Astrocyte (in vitro differentiated cells and primary cell): ENCODE measurements at regions not wholly inside any gene's neighbourhood (a gene's known extent, or its start where the extent isn't known, plus 50 kb on each side); places are given as distances from the start of the nearest gene placed in this dataset.

Source experiments
- DNase-seq: peaks from one replicate; pipeline ENCODE4 v3.0.0-alpha.2; 2010; ENCODE audit warnings: low read depth
- FAIRE-seq: peaks from 2 replicates; lab custom pipeline; 2011; peaks lifted over from hg19 to GRCh38; lab: Jason Lieb, UNC
- H2AFZ ChIP-seq: 2 replicates; pipeline ENCODE4 v1.6.0; 2012; ENCODE audit warnings: low read depth, low read length, inconsistent platforms
- H3K27ac ChIP-seq: 2 replicates; pipeline ENCODE4 v1.5.1; 2011; ENCODE audit warnings: low read depth, low read length, inconsistent platforms
- H3K27me3 ChIP-seq: 2 replicates; pipeline ENCODE4 v1.6.0; 2011; ENCODE audit warnings: low read length, inconsistent platforms; ENCODE audit not compliant: insufficient read depth
- H3K36me3 ChIP-seq: 2 replicates; pipeline ENCODE4 v1.5.1; 2011; ENCODE audit warnings: low read length, inconsistent platforms; ENCODE audit not compliant: insufficient read depth
- H3K4me1 ChIP-seq: 2 replicates; pipeline ENCODE4 v1.5.1; 2011; ENCODE audit warnings: low read length, inconsistent platforms; ENCODE audit not compliant: insufficient read depth
- H3K4me2 ChIP-seq: 2 replicates; pipeline ENCODE4 v1.6.0; 2012; ENCODE audit warnings: low read length, inconsistent platforms
- H3K4me3 ChIP-seq: 2 replicates; pipeline ENCODE4 v1.5.1; 2011; ENCODE audit warnings: low read depth, mild to moderate bottlenecking, low read length, inconsistent platforms; ENCODE audit not compliant: insufficient read depth
- H3K79me2 ChIP-seq: 2 replicates; pipeline ENCODE4 v1.6.0; 2012; ENCODE audit warnings: mild to moderate bottlenecking, low read length, inconsistent platforms; ENCODE audit not compliant: insufficient read depth
- H3K9ac ChIP-seq: 2 replicates; pipeline ENCODE4 v1.6.0; 2012; ENCODE audit warnings: mild to moderate bottlenecking, low read length, inconsistent platforms
- H3K9me3 ChIP-seq: 2 replicates; pipeline ENCODE4 v1.5.1; 2012; ENCODE audit warnings: low read depth, mild to moderate bottlenecking, low read length, inconsistent platforms; ENCODE audit not compliant: insufficient read depth
- H4K20me1 ChIP-seq: 2 replicates; pipeline ENCODE4 v1.6.0; 2012; ENCODE audit warnings: low read length, inconsistent platforms; ENCODE audit not compliant: insufficient read depth
- H3K27ac Mint-ChIP-seq: one replicate; pipeline ENCODE4 v1.8.0; 2021; ENCODE audit warnings: mild to moderate bottlenecking, mixed read lengths; ENCODE audit not compliant: unreplicated experiment
- H3K27me3 Mint-ChIP-seq: one replicate; pipeline ENCODE4 v1.8.0; 2021; ENCODE audit warnings: low read depth, mixed read lengths; ENCODE audit not compliant: unreplicated experiment
- H3K36me3 Mint-ChIP-seq: one replicate; pipeline ENCODE4 v1.8.0; 2021; ENCODE audit warnings: low read depth, mixed read lengths; ENCODE audit not compliant: unreplicated experiment
- H3K4me1 Mint-ChIP-seq: one replicate; pipeline ENCODE4 v1.8.0; 2021; ENCODE audit warnings: low read depth, mixed read lengths; ENCODE audit not compliant: unreplicated experiment
- H3K4me3 Mint-ChIP-seq: one replicate; pipeline ENCODE4 v1.8.0; 2021; ENCODE audit warnings: mild to moderate bottlenecking, moderate library complexity, mixed read lengths; ENCODE audit not compliant: unreplicated experiment
- H3K9me3 Mint-ChIP-seq: one replicate; pipeline ENCODE4 v1.8.0; 2021; ENCODE audit warnings: mild to moderate bottlenecking, mixed read lengths; ENCODE audit not compliant: unreplicated experiment
- CTCF ChIP-seq: IDR thresholded peaks from 2 replicates; pipeline ENCODE4 v1.5.1; 2011; ENCODE audit warnings: low read depth, mild to moderate bottlenecking, inconsistent platforms, low read length, moderate library complexity; ENCODE audit not compliant: insufficient read depth
- EZH2 ChIP-seq: IDR thresholded peaks from 2 replicates; pipeline ENCODE4 v1.6.1; 2012; ENCODE audit warnings: mild to moderate bottlenecking, low read length, inconsistent platforms; ENCODE audit not compliant: insufficient read depth

- no peak overlapping the region for H3K4me3 Mint-ChIP-seq
- Histone ChIP-seq H2AFZ (no peak overlapping the region), H3K27ac (no peak overlapping the region), H3K36me3 (no peaks in the 10 kb centered on the region), H4K20me1 (no peaks in the 10 kb centered on the region), H3K4me1 (no peaks in the 10 kb centered on the region), H3K4me2 (no peak overlapping the region), H3K27me3 (no peaks in the 10 kb centered on the region), H3K9me3 (no peaks in the 10 kb centered on the region), H3K4me3 (no peak overlapping the region), H3K79me2 (no peaks in the 10 kb centered on the region), H3K9ac (no peak overlapping the region)
- peaks cover 17% of the 10 kb centered on the region for H3K9me3 Mint-ChIP-seq
- H3K27ac Mint-ChIP-seq: no peak overlapping the region
- H3K4me1 Mint-ChIP-seq: no peaks in the 10 kb centered on the region
- DNase-seq: peak; percentile 2
- TF ChIP-seq CTCF (no peak), EZH2 (no peak)
- peaks cover 3% of the 10 kb centered on the region for H3K27me3 Mint-ChIP-seq
- H3K36me3 Mint-ChIP-seq: no peaks in the 10 kb centered on the region
- FAIRE-seq: no peak
These were observed 101.7 kb downstream of the FAM181B start for GRCh38 chr11:82631722-82632630.

- Histone ChIP-seq H3K27ac (no peak overlapping the region), H3K4me1 (no peaks in the 10 kb centered on the region), H3K27me3 (no peaks in the 10 kb centered on the region), H3K4me2 (no peak overlapping the region), H3K79me2 (no peaks in the 10 kb centered on the region), H3K9ac (no peak overlapping the region), H2AFZ (no peak overlapping the region), H3K9me3 (no peaks in the 10 kb centered on the region), H3K36me3 (no peaks in the 10 kb centered on the region), H4K20me1 (no peaks in the 10 kb centered on the region), H3K4me3 (no peak overlapping the region)
- Mint-ChIP-seq H3K9me3 (no peaks in the 10 kb centered on the region), H3K27ac (no peak overlapping the region), H3K36me3 (no peaks in the 10 kb centered on the region), H3K4me3 (no peak overlapping the region), H3K27me3 (peaks cover 3% of the 10 kb centered on the region), H3K4me1 (no peaks in the 10 kb centered on the region)
- TF ChIP-seq CTCF (no peak), EZH2 (no peak)
- DNase-seq (no peak), FAIRE-seq (no peak)
These were observed 123.0 kb downstream of the FAM181B start for GRCh38 chr11:82610671-82611070.

- Histone ChIP-seq H3K27me3 (no peaks in the 10 kb centered on the region), H3K9ac (no peak overlapping the region), H3K4me2 (no peak overlapping the region), H2AFZ (no peak overlapping the region), H3K9me3 (no peaks in the 10 kb centered on the region), H3K79me2 (no peaks in the 10 kb centered on the region), H4K20me1 (no peaks in the 10 kb centered on the region), H3K27ac (no peak overlapping the region), H3K4me3 (no peak overlapping the region), H3K4me1 (no peaks in the 10 kb centered on the region), H3K36me3 (no peaks in the 10 kb centered on the region)
- Mint-ChIP-seq H3K27ac (no peak overlapping the region), H3K4me1 (no peaks in the 10 kb centered on the region), H3K4me3 (no peak overlapping the region), H3K27me3 (peaks cover 3% of the 10 kb centered on the region), H3K36me3 (no peaks in the 10 kb centered on the region), H3K9me3 (no peaks in the 10 kb centered on the region)
- TF ChIP-seq EZH2 (no peak), CTCF (no peak)
- no peak for FAIRE-seq
- no peak for DNase-seq
These were observed 126.9 kb downstream of the FAM181B start for GRCh38 chr11:82606738-82607137.
